ENCODE measurements at regions not wholly inside any gene's neighbourhood (a gene's known extent, or its start where the extent isn't known, plus 50 kb on each side); places are given as distances from the start of the nearest gene placed in this dataset.
"Not testable (repeated sequence)": the region's sequence is repeated elsewhere in the genome, so short reads cannot be mapped to it uniquely, and the experiment has no call there.

DNA sequence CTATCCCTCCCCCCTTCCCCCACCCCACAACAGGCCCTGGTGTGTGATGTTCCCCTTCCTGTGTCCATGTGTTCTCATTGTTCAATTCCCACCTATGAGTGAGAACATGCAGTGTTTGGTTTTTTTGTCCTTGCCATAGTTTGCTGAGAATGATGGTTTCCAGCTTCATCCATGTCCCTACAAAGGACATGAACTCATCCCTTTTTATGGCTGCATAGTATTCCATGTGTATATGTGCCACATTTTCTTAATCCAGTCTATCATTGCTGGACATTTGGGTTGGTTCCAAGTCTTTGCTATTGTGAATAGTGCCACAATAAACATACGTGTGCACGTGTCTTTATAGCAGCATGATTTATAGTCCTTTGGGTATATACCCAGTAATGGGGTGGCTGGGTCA, 52.3 kb upstream of the MAN1A2 start:
- not testable (repeated sequence) for H3K9me3 ChIP-seq

DNA sequence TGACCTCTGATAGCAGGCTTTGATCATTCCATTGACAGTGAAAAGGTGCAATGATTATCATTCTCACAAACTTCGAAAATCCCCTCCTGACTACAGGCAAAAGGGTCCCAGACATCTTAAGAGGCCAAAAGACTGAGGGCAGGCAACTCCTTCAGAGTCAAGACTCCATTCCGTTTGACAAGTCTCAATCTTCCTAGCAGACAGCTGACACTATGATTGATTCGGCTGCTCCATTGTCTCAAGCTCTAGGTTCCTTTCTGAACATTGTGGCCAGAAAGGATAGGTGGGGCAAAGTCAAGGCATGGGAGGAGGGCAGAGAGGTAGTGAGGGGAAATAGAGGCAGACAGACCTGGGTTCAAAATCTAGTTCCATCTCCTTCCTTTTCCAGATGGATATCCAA, 53.7 kb upstream of the MAN1A2 start:
- no peak overlapping the region for H3K4me3 ChIP-seq (ENCODE audit: low read depth, low read length)
- DNase-seq: no peak
- no peaks in the 10 kb centered on the region for H3K4me1 ChIP-seq
- no peaks in the 10 kb centered on the region for H3K27me3 ChIP-seq
- TF ChIP-seq, protein P1, sequence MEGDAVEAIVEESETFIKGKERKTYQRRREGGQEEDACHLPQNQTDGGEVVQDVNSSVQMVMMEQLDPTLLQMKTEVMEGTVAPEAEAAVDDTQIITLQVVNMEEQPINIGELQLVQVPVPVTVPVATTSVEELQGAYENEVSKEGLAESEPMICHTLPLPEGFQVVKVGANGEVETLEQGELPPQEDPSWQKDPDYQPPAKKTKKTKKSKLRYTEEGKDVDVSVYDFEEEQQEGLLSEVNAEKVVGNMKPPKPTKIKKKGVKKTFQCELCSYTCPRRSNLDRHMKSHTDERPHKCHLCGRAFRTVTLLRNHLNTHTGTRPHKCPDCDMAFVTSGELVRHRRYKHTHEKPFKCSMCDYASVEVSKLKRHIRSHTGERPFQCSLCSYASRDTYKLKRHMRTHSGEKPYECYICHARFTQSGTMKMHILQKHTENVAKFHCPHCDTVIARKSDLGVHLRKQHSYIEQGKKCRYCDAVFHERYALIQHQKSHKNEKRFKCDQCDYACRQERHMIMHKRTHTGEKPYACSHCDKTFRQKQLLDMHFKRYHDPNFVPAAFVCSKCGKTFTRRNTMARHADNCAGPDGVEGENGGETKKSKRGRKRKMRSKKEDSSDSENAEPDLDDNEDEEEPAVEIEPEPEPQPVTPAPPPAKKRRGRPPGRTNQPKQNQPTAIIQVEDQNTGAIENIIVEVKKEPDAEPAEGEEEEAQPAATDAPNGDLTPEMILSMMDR (IDR thresholded peaks at IDR 0.05; ENCODE audit: low read depth, low read length): no peak
- no peaks in the 10 kb centered on the region for H3K36me3 ChIP-seq
- no peaks in the 10 kb centered on the region for H3K9me3 ChIP-seq

More for the DNA sequence above, 52.3 kb upstream of the MAN1A2 start:
- H3K27me3 ChIP-seq; H3K36me3 ChIP-seq; H3K4me1 ChIP-seq; DNase-seq; H3K4me3 ChIP-seq (ENCODE audit: low read depth, low read length): not testable (repeated sequence)

DNA sequence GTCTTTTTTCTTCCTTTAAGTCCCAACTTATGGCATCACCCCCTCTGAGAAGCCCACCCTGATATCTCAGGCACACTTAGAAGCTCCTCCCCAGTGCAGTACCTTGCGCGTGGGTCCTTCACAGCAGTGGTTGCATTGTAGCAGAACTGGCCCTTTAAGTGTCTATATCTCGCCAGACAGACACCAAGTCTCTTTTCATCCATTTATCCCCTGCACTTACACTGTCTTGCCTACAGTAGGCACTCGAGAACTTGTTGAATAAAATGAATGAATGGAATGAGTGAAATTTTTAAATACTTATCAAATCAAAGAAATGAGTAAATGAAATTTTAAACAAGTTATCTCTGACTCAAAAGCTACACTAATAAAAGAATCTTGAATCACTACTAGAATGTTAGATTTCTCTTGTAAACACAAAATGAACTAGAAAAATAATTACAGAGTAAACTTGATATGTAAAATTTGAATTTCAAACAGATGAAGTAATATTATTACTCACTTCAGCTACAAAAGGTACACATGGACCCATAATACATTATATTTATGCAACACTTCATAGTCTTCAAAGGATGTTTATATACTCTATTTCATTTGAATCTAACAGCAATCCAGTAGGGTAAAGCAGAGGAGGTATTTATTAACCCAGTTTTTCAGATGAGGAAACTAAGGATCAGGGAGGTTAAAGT, 54.7 kb upstream of the MAN1A2 start:
- no peak for DNase-seq
- TF ChIP-seq, protein P1 (IDR thresholded peaks at IDR 0.05; ENCODE audit: low read depth, low read length): peak; percentile 71
- no peak overlapping the region for H3K4me3 ChIP-seq (ENCODE audit: low read depth, low read length)
- no peaks in the 10 kb centered on the region for H3K36me3 ChIP-seq
- no peaks in the 10 kb centered on the region for H3K9me3 ChIP-seq
- H3K27me3 ChIP-seq: no peaks in the 10 kb centered on the region
- H3K4me1 ChIP-seq: no peaks in the 10 kb centered on the region

DNA sequence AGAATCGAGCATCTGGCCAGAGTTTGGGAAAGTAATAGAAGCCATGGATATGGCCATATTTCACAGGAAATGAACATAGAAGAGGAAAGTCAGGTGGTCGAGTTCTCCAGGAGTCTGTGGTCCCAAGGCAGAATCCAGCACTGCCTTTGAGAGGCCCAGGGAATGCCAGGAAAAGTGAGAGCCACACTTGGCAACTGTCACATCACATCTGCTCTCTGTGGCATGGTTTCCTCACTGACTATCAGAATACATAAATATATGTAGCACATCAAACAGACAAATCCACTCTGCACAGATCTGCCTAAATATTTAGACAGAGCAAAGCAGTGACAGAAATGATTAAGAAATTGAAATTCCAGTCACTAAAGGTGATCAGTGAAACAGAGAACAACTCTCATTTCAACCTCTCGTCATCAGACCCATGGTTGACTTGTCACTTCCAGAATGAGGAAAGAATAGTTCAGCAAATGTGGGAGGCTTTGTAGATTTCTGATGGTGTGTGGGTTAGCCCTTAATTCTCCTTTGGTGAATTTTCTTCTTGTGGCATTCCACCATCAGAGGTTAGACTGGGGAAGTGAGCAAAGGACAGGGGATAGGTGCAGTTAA, 58.8 kb upstream of the MAN1A2 start:
- TF ChIP-seq, protein P1 (IDR thresholded peaks at IDR 0.05; ENCODE audit: low read depth, low read length): no peak
- Histone ChIP-seq H3K4me3 (ENCODE audit: low read depth, low read length) (no peak overlapping the region), H3K4me1 (no peaks in the 10 kb centered on the region), H3K36me3 (no peaks in the 10 kb centered on the region), H3K27me3 (no peaks in the 10 kb centered on the region), H3K9me3 (no peaks in the 10 kb centered on the region)
- DNase-seq: no peak

DNA sequence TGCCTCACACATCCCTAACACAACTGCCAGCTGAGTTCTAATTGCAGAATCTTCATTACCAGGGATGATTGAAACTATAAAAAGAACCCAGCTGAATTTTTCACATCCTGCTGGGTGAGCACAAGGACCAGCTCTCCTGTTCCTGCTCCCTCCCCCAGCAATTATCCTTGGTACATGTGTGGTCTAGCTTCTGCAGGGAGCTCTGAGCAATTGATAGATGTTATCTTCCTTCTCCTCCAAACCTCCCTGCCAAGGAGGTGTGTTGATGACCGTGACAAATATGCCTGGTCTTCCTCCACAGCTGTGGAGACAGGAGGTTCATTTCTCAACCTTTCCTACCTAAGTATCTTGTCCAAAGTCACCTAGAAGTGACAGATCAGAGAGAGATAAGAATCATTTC, 65.3 kb upstream of the MAN1A2 start:
- Histone ChIP-seq H3K27me3 (no peaks in the 10 kb centered on the region), H3K4me1 (no peaks in the 10 kb centered on the region), H3K36me3 (no peaks in the 10 kb centered on the region), H3K9me3 (no peaks in the 10 kb centered on the region), H3K4me3 (ENCODE audit: low read depth, low read length) (no peak overlapping the region)
- TF ChIP-seq, protein P1 (IDR thresholded peaks at IDR 0.05; ENCODE audit: low read depth, low read length): no peak
- DNase-seq: peak; percentile 17

- not testable (repeated sequence) for DNase-seq; H3K27me3 ChIP-seq; H3K4me1 ChIP-seq; H3K9me3 ChIP-seq; H3K36me3 ChIP-seq; H3K4me3 ChIP-seq (ENCODE audit: low read depth, low read length)
Observed at GRCh38 chr1:117300183-117300582, 67.1 kb upstream of the MAN1A2 start.

- Histone ChIP-seq H3K27me3 (no peaks in the 10 kb centered on the region), H3K4me1 (no peaks in the 10 kb centered on the region), H3K9me3 (no peaks in the 10 kb centered on the region), H3K4me3 (ENCODE audit: low read depth, low read length) (no peak overlapping the region), H3K36me3 (no peaks in the 10 kb centered on the region)
- TF ChIP-seq, protein P1 (IDR thresholded peaks at IDR 0.05; ENCODE audit: low read depth, low read length): no peak
- DNase-seq: no peak
Observed at GRCh38 chr1:117295001-117295400, 72.2 kb upstream of the MAN1A2 start.

All from BE2C (cell line).